H1 (cell line): ENCODE measurements at regions not wholly inside any gene's neighbourhood (a gene's known extent, or its start where the extent isn't known, plus 50 kb on each side); places are given as distances from the start of the nearest gene placed in this dataset.

ENCODE experiments used
- BACH1 ChIP-seq: IDR thresholded peaks from 2 replicates; pipeline ENCODE4 v1.6.1; 2012; ENCODE audit warnings: low read length, improper control_type of control experiment
- BRCA1 ChIP-seq: IDR thresholded peaks from 2 replicates; pipeline ENCODE4 v1.6.1; 2012; ENCODE audit warnings: low read depth, low read length, improper control_type of control experiment
- GABPA ChIP-seq: IDR thresholded peaks from 2 replicates; pipeline ENCODE4 v1.6.1; 2011; ENCODE audit warnings: mild to moderate bottlenecking, low read length, moderate library complexity, borderline replicate concordance; ENCODE audit not compliant: insufficient read depth
- POU5F1 ChIP-seq: IDR thresholded peaks from 2 replicates; pipeline ENCODE4 v1.6.1; 2011; ENCODE audit warnings: low read depth, mild to moderate bottlenecking, low read length, moderate library complexity
- SAP30 ChIP-seq: fragments of 300-600 bp; sonication (generic); IDR thresholded peaks from 2 replicates; pipeline ENCODE4 v1.7.1; 2012; ENCODE audit warnings: low read length, moderate library complexity, mild to moderate bottlenecking, inconsistent platforms; ENCODE audit not compliant: insufficient read depth, insufficient replicate concordance
- TAF1 ChIP-seq: IDR thresholded peaks from 2 replicates; pipeline ENCODE4 v1.6.1; 2011; ENCODE audit warnings: mild to moderate bottlenecking, low read depth, low read length

GRCh38 chrX:128929271-128930057 lies 593.8 kb downstream of the SMARCA1 start (continued):
- no peak for TF ChIP-seq SAP30
- TF ChIP-seq BRCA1 = no peak
- no peak for TF ChIP-seq TAF1
- no peak for TF ChIP-seq BACH1
- no peak for TF ChIP-seq POU5F1
- TF ChIP-seq GABPA = no peak
